ENCODE measurements at regions not wholly inside any gene's neighbourhood (a gene's known extent, or its start where the extent isn't known, plus 50 kb on each side); places are given as distances from the start of the nearest gene placed in this dataset.

DNA sequence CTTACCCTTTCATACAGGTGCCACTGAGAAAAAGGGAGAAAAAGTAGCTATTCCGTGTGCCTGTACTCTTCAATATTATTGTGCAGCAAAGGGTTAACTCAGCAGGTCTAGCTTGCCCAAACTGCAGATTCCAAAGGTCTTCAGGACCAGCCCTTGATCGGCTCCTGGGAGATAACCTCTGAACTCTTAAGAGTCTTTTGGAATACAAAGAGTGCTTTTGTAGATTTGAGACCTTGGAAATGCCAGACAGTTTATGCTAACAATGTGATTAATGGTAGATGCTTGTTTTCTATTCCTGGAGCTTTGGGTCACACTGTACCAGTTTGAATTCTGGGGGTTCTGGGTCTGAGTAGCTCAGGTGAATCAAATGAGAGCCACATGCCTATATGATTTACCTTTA lies 844.7 kb upstream of the MIR17HG start:
- ChIA-PET CTCF (interaction anchor here (0.5 kb wide), 1 partner anchor 352 kb away, joined by 3 read pairs; no protein-coding TSS in a partner anchor), POLR2A (no interaction called here)
- Histone ChIP-seq H3K4me1 (ENCODE audit: control insufficient read depth, insufficient read depth, low read length) (no peaks in the 10 kb centered on the region), H3K36me3 (ENCODE audit: control insufficient read depth in 2 of 2, insufficient read depth in 1 of 2, low read length in 2 of 2) (no peaks in the 10 kb centered on the region), H3K4me3 (ENCODE audit: low read depth, low read length) (no peak overlapping the region), H3K27ac (ENCODE audit: extremely low read depth, low read depth, low read length) (no peak overlapping the region), H3K9me3 (ENCODE audit: control insufficient read depth, insufficient read depth, low read depth, low read length) (no peaks in the 10 kb centered on the region)
- TF ChIP-seq ZFP37 (tag by site-specific recombination; IDR thresholded peaks at IDR 0.05) (no peak), ZSCAN16 (tag by site-specific recombination; IDR thresholded peaks at IDR 0.05) (no peak), ZBTB17 (tag by site-specific recombination; IDR thresholded peaks at IDR 0.05) (no peak), ZFHX2 (tag by site-specific recombination; conservative IDR thresholded peaks at IDR 0.05) (no peak), ZNF654 (tag by site-specific recombination; IDR thresholded peaks at IDR 0.05; ENCODE audit: low read depth) (no peak)

- H3K27ac ChIP-seq (ENCODE audit: extremely low read depth, low read depth, low read length): no peak overlapping the region
- CTCF ChIA-PET: no interaction called here
- no peaks in the 10 kb centered on the region for H3K4me1 ChIP-seq (ENCODE audit: control insufficient read depth, insufficient read depth, low read length)
- H3K4me3 ChIP-seq (ENCODE audit: low read depth, low read length): no peak overlapping the region
- no peak for TF ChIP-seq PRDM1 (tag by site-specific recombination; IDR thresholded peaks at IDR 0.05)
- no peak for TF ChIP-seq SP3 (tag by site-specific recombination; IDR thresholded peaks at IDR 0.05)
- TF ChIP-seq RBAK (tag by site-specific recombination; IDR thresholded peaks at IDR 0.05): no peak
- TF ChIP-seq ZNF654 (tag by site-specific recombination; IDR thresholded peaks at IDR 0.05; ENCODE audit: low read depth): no peak
- TF ChIP-seq ZNF37A (tag by site-specific recombination; IDR thresholded peaks at IDR 0.05): no peak
- TF ChIP-seq, protein P1, sequence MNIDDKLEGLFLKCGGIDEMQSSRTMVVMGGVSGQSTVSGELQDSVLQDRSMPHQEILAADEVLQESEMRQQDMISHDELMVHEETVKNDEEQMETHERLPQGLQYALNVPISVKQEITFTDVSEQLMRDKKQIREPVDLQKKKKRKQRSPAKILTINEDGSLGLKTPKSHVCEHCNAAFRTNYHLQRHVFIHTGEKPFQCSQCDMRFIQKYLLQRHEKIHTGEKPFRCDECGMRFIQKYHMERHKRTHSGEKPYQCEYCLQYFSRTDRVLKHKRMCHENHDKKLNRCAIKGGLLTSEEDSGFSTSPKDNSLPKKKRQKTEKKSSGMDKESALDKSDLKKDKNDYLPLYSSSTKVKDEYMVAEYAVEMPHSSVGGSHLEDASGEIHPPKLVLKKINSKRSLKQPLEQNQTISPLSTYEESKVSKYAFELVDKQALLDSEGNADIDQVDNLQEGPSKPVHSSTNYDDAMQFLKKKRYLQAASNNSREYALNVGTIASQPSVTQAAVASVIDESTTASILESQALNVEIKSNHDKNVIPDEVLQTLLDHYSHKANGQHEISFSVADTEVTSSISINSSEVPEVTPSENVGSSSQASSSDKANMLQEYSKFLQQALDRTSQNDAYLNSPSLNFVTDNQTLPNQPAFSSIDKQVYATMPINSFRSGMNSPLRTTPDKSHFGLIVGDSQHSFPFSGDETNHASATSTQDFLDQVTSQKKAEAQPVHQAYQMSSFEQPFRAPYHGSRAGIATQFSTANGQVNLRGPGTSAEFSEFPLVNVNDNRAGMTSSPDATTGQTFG (tag by site-specific recombination; IDR thresholded peaks at IDR 0.05; ENCODE audit: borderline replicate concordance): no peak
- no peak for TF ChIP-seq ZFHX2 (tag by site-specific recombination; conservative IDR thresholded peaks at IDR 0.05)
- TF ChIP-seq, protein P2, sequence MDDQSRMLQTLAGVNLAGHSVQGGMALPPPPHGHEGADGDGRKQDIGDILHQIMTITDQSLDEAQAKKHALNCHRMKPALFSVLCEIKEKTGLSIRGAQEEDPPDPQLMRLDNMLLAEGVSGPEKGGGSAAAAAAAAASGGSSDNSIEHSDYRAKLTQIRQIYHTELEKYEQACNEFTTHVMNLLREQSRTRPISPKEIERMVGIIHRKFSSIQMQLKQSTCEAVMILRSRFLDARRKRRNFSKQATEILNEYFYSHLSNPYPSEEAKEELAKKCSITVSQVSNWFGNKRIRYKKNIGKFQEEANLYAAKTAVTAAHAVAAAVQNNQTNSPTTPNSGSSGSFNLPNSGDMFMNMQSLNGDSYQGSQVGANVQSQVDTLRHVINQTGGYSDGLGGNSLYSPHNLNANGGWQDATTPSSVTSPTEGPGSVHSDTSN (CRISPR knock-in tag; IDR thresholded peaks at IDR 0.05): no peak
- TF ChIP-seq, protein P3, sequence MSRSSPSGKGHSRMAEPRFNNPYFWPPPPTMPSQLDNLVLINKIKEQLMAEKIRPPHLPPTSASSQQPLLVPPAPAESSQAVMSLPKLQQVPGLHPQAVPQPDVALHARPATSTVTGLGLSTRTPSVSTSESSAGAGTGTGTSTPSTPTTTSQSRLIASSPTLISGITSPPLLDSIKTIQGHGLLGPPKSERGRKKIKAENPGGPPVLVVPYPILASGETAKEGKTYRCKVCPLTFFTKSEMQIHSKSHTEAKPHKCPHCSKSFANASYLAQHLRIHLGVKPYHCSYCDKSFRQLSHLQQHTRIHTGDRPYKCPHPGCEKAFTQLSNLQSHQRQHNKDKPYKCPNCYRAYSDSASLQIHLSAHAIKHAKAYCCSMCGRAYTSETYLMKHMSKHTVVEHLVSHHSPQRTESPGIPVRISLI (tag by site-specific recombination; IDR thresholded peaks at IDR 0.05): no peak
- no peak for TF ChIP-seq ZNF184 (tag by site-specific recombination; IDR thresholded peaks at IDR 0.05)
- no peak for TF ChIP-seq ZNF600 (tag by site-specific recombination; IDR thresholded peaks at IDR 0.05)
- TF ChIP-seq ZFP37 (tag by site-specific recombination; IDR thresholded peaks at IDR 0.05): no peak
- no peak for TF ChIP-seq ZNF433 (tag by site-specific recombination; IDR thresholded peaks at IDR 0.05; ENCODE audit: low read depth)
- no peak for TF ChIP-seq ZNF354C (tag by site-specific recombination; IDR thresholded peaks at IDR 0.05; ENCODE audit: borderline replicate concordance, low read depth)
- TF ChIP-seq TCF7L2 (IDR thresholded peaks at IDR 0.05; ENCODE audit: borderline replicate concordance, low read depth, low read length): no peak
- TF ChIP-seq ZSCAN23 (tag by site-specific recombination; IDR thresholded peaks at IDR 0.05): no peak
- no peak for TF ChIP-seq ZNF776 (tag by site-specific recombination; IDR thresholded peaks at IDR 0.05; ENCODE audit: borderline replicate concordance)
- TF ChIP-seq ZNF785 (tag by site-specific recombination; IDR thresholded peaks at IDR 0.05): no peak
- TF ChIP-seq, protein P4, sequence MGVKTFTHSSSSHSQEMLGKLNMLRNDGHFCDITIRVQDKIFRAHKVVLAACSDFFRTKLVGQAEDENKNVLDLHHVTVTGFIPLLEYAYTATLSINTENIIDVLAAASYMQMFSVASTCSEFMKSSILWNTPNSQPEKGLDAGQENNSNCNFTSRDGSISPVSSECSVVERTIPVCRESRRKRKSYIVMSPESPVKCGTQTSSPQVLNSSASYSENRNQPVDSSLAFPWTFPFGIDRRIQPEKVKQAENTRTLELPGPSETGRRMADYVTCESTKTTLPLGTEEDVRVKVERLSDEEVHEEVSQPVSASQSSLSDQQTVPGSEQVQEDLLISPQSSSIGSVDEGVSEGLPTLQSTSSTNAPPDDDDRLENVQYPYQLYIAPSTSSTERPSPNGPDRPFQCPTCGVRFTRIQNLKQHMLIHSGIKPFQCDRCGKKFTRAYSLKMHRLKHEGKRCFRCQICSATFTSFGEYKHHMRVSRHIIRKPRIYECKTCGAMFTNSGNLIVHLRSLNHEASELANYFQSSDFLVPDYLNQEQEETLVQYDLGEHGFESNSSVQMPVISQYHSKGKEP (tag by site-specific recombination; IDR thresholded peaks at IDR 0.05): no peak
- H3K9me3 ChIP-seq (ENCODE audit: control insufficient read depth, insufficient read depth, low read depth, low read length): no peaks in the 10 kb centered on the region
- H3K36me3 ChIP-seq (ENCODE audit: control insufficient read depth in 2 of 2, insufficient read depth in 1 of 2, low read length in 2 of 2): no peaks in the 10 kb centered on the region
- POLR2A ChIA-PET: no interaction called here
Measured at GRCh38 chr13:90510319-90510718, 837.2 kb upstream of the MIR17HG start.

Data from HEK293 (cell line).